NCI-H1092 treated with DMSO at 0.1 percent for 48 hours (cell line): ENCODE measurements at regions not wholly inside any gene's neighbourhood (a gene's known extent, or its start where the extent isn't known, plus 50 kb on each side); places are given as distances from the start of the nearest gene placed in this dataset.

Experiments
- DNase-seq: peaks from one replicate; lab custom pipeline; 2025; lab: John Stamatoyannopoulos, UW

- no peak for DNase-seq
Observed at GRCh38 chr2:41934329-41934958, 113.4 kb upstream of the PKDCC start.

- no peak for DNase-seq
Observed at GRCh38 chr2:41935002-41935401, 112.8 kb upstream of the PKDCC start.

- DNase-seq = no peak
Observed at GRCh38 chr2:41935825-41936224, 112.0 kb upstream of the PKDCC start.

GRCh38 chr2:41936771-41937463 is 110.9 kb upstream of the PKDCC start:
- no peak for DNase-seq

GRCh38 chr2:41937464-41937906 is 110.3 kb upstream of the PKDCC start:
- no peak for DNase-seq

GRCh38 chr2:41937921-41938708 is 109.7 kb upstream of the PKDCC start:
- DNase-seq = no peak

- DNase-seq = no peak
Observed at GRCh38 chr2:41940060-41940744, 107.6 kb upstream of the PKDCC start.

GRCh38 chr2:41940745-41941063 is 107.1 kb upstream of the PKDCC start:
- DNase-seq = no peak

GRCh38 chr2:41941831-41942230 is 106.0 kb upstream of the PKDCC start:
- DNase-seq = no peak

- DNase-seq = no peak
Observed at GRCh38 chr2:41942278-41942677, 105.5 kb upstream of the PKDCC start.

GRCh38 chr2:41943159-41943558 is 104.7 kb upstream of the PKDCC start:
- no peak for DNase-seq

GRCh38 chr2:41944220-41944880 is 103.5 kb upstream of the PKDCC start:
- no peak for DNase-seq

GRCh38 chr2:41947701-41948396 is 100.0 kb upstream of the PKDCC start:
- no peak for DNase-seq

- DNase-seq = no peak
Observed at GRCh38 chr2:41948397-41948763, 99.4 kb upstream of the PKDCC start.

GRCh38 chr2:41949091-41949882 is 98.5 kb upstream of the PKDCC start:
- DNase-seq = no peak

GRCh38 chr2:41949883-41950665 is 97.7 kb upstream of the PKDCC start:
- DNase-seq = no peak

GRCh38 chr2:41950666-41950960 is 97.2 kb upstream of the PKDCC start:
- DNase-seq = no peak

- no peak for DNase-seq
Observed at GRCh38 chr2:41954304-41955291, 93.2 kb upstream of the PKDCC start.
